HG02852 (cell line): ENCODE measurements at regions not wholly inside any gene's neighbourhood (a gene's known extent, or its start where the extent isn't known, plus 50 kb on each side); places are given as distances from the start of the nearest gene placed in this dataset.
A peak's percentile ranks its signal among the peaks of the same experiment; 100 is the strongest.

Experiments
- ATAC-seq: cut with Tn5 transposase; IDR thresholded peaks from one replicate; pipeline ENCODE4 v1.9.1; 2021; ENCODE audit warnings: mild to moderate bottlenecking, moderate library complexity; ENCODE audit not compliant: unreplicated experiment

DNA sequence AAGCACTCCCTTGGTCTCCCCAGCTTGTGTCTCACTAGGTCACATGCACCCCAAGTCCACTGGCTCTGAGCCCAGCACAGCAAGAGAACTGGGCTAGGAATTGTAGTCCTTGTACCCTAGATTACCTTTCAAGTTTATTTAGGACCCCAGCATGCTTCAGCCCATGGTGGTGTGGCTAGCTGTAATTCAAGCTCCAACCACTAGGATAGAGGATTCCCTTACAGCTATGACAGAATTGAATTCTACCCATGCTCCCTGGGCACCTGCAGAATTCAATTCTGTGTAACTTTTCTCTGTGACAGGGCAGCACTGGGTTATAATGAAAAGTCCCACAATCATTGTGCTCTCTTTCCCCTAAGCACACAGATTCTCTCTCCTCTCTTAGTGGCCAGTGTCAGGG, 253.8 kb upstream of the DMD start:
- ATAC-seq: no peak

DNA sequence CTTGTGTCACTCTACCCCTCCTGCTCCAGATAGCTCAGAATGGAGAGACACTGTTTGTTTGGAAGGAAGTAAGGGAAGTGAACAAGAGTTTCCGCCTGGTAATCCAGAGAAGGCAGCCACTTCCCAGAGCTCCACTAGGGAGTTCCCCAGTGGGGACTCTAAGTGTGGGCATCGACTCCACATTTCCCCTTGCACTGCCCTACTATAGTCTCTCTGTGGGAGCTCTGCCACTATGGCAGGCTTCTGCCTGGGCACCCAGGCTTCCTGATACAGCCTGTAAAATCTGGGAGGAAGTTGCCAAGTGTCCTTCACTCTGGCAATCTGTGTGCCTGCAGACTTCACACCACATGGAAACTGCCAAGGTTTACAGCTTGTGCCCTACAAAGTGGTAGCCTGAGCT, 245.8 kb upstream of the DMD start:
- ATAC-seq: no peak

DNA sequence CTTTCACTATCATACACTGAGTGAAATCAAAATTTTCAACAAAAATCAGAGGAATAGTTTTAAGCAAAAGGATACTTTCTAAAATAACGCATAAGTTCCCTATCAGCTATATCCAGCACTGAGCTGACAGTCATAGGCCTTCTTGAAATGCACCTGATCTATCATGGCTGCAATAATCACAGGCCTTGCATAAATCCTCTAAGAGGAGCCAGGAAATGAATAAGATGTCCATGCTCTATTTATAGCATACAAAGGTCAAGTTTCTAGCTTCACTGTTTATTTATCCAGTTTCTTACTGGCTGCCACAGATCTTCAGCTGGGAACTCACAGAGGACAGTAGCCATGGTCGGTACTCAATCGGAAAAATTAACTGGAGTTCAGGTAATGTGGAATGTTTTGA, 235.9 kb upstream of the DMD start:
- ATAC-seq: no peak

DNA sequence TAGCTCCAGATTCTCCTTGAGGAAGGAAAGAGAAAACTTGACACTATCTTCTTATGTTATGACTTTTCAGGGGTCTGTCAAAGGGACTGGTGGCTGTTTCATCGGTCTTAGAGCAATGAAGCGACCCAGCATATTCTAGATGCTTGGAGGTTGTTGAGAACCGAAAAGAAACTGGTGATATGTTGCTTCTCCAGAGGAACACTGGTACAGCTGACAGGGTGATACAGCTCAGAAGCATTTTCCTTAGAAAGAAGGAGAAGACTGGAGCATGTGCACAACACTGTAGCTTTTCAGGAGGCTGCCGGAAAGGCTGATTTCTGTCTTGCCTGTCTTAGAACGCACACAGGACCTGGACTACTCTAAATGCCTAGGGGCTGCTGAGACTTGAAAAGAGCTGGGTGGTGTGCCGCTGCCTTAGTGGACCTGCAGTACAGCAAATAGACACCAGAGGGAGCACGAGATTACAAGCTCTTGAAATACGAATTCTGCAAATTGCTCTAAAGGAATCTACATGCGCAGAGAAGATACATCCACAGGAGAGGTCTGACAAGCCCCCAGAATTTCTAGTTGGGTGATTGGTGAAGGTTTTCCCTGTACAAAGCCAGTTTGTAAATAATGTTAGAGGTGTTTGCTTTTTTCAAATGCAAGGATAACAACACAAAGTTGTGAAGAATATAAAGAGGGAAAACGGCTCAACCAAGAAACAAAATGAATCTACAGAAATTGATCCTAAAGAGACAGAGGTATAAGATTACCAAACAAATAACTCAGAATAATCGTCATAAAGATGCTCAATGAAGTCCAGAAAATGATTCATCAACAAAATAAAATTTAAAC, 223.1 kb upstream of the DMD start:
- no peak for ATAC-seq

DNA sequence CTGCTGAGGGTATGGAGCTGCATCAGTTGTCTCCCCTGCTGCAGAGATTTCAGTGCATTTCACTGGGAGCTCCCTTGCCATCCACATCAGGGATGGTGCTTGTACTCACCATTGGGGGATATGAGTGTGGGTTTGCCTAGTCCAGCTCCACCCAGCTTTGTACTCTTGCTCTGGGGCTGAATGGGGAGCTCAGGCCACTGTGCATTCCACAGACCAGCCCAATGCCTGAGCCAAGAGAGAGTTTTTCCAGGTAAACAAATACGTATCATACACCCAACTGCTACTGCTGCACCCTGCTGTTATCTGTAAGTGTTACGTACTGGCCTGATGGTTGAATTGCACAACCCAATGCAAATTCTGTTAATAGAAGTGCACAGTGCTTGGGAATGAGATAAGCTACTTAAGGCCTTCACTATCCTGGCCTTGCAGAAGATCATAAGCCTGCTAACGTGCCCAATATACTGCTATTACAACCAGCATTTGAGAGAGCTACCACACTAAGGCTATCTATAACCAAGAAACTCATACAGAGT, 205.0 kb upstream of the DMD start:
- ATAC-seq: no peak

DNA sequence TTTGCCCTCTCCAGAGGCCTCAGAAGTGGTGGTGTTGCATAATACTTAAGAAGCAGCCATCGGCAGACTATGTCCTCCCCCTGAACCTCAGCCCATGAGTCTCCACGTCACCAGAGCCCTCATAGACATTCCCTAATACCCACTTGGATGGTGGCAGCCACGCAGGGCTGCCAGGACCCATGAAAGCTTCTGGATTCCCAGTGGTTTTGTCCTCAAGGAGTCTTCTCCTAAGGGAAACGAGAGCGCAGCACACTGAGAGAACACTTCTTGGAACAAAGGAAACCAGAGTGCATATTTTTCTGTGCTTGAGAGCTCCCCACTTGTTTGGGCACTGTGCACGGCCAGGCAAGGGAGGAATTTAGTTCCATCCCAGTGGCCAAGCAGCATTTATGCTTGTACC, 204.1 kb upstream of the DMD start:
- no peak for ATAC-seq

DNA sequence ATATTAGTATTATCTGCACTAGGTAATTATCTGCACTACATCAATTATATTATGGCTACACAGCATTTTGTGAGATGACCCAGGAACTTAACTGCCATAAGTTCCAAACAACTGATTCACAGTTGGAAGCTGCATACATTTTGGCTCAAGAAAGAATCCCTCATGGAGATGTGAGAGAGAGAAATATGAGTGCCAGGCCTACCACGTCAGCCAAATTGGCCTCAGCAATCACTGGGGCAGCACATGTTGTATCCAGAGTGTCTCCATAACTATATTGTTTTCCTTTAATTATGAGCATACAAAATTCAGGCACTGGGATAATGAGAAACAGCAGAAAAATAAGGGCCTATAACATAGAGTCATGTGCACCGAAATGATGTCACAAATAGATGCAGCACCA, 174.2 kb upstream of the DMD start:
- no peak for ATAC-seq

DNA sequence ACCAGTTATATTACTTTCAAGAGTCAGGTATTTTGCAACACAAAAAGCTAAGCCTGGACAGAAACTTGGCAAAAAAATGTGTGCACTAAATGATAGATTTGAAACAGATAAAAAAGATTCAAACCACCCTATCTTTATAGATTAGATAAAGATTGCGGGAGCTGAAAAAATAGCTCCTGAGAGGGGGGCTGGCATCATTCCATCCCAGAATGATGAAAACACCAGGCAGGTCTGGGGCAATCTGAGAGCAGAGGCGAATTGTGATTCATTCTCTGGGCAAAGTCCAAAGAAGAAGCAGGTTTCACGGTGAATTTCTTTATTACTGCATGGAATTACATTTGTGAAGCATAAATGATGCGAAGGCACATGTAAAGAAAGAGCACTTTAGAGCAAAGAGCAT, 168.5 kb upstream of the DMD start:
- no peak for ATAC-seq

DNA sequence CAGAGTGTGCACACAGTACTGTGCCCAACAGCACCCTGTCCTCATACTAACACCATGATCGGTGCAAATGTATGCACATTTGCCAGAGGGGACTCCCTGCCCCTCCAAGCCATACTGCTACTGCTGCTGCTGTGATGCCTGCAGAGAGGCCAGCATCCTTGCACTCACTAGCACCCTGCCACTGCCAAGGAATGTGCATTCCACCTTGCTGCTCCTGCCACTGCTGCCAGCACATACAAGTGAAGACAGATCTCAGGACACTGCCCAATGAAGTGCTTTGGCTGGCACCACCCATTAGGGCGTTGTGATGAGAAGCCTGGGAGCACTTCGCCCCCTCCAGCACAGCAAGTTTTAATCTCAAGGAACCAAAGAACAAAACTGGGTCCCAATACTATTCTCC, 146.3 kb upstream of the DMD start:
- no peak for ATAC-seq

DNA sequence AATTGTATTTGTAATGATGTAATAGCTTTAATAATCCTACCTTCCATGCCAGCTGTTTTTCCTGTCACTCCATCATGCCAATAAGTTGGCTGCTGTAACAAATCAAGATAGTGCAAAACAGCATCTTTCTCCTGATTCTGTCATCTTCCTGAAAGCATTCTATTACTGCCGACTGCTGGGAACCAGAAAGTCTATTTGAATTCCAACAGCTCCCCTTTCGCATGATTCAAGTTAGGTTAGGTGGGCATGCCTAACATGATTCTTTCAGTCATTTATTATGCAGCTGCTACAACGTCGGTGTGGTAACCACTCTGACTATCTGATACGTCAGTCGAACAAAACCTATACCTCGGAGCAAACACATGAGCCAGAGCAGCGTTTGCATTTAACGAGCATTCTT, 127.9 kb upstream of the DMD start:
- ATAC-seq: no peak

DNA sequence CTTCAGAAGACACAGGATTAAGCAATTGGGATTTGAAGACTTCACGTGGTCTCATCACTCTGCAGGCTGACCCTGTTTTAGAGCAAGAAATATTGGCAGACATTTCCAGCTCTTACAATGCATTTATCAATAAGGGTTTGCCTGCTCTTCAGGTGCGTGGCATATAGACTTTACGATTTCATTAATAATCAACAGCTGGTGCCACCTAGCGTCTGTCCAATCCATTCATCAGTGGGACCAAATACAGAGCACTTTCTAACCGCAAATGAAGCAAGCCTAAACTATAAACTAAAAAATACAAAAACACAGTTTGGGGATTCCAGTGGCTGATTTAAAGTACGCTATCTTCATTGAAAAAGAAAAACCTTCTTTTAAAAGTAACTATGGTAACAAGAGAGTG, 125.4 kb upstream of the DMD start:
- peak; percentile 64 for ATAC-seq

DNA sequence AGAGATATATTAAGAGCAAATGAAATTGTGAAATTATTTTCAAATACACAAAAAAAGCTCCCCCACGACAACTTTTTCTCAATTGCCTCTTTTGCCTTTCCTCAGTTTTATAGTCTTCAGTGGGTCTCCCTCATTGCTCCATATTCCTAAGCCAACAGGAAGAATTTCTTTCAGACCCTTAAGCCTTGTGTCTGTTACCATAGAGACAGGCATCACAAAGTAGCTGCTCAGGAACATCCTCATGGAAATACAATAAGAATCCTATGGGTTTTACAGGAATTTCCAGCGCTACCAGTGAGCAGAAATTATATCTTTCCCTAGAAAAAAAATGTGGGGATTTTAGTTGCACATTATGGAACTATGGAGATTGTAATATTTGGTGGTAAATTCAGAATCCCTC, 121.9 kb upstream of the DMD start:
- no peak for ATAC-seq

DNA sequence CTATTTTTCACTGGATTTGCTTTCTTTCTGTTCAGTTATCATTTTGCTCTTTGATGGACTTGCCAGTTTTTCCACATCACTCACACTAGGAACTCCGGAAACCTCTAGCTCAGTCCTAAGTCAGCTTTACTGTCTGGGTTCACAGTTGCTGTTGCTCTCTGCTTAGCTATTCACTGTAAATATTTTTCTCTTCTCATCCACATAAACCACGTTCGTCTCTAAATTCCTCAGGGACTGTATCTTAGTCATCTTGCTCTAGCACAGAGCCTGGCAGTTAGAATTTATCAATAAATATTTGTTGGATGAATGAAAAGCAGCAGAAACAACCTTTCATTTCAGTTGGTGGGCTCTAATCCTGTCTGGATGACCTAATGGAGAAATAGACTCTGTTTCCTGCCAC, 119.4 kb upstream of the DMD start:
- ATAC-seq: no peak

DNA sequence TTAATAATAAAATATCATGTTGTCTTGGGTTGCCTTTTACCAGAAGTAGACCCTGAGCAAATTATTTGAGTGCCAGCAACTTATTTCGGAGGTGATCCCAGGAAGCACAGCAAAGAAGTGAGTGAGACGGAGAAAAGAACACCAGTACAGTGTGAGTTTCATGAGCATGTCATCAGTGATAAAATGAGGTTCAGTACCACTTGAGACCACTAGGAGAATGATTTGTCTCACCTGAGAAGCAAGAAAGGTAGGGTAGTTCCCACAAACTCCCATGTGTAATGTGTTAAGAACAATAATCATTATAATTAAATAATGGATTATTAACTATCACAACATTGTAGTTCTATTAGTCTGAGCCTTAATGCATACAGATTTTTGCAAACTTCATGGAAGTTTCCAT, 112.8 kb upstream of the DMD start:
- ATAC-seq: no peak

DNA sequence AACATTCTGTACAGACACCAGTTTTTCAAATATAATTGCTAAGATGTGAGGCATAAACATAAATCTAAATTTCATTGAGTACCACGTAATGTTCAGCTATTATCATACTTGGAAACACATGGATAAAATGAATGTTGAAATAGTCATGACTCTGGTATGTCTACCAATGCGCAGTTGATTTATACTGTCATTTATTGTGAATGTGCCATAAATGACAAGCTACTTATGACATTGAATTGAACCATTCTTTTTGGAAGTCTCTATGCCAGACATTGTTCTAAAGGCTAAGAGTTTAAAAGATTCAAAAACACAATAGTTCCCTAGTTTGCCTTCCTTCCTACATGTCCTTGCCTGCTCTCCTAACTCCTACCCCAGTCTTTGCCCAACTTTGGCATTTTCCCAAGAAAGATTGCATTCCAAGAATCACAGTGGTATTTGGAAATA, 96.6 kb upstream of the DMD start:
- ATAC-seq: no peak

DNA sequence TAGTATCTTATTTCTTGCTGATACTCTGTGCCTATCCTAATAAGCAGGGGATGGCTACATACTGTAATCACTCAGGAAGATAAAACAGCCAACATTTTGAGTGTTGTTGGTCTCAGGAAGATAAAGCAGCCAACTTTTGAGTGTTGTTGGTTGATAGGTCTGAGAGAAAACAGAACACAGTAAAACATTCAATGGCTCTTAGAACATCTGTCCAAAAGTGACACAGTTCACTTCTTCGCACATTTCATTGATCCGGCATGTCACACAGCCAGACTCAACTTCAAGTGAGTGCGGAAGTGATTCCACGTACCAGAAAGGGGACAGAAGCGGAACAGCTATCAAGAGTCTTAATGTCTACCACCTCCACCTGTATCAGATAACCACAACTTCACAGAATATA, 87.3 kb upstream of the DMD start:
- ATAC-seq: no peak

DNA sequence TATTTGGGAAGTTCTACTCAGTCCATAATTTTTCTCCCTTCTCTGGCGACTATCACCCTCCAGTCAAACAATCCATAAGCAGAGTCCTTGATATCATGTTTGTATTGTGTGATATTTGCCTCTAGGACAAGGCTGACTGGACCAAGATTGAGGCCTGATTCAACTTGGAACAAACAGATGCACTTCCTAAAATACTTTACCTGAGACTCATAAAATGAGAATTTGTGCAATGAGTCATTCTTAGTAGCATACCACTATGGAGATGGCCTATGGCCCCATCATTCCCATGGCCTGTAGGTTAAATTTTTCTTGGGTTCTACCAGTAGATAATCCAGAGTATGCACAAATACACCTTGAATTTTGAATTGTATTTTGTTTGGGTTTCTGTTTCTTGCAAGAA, 74.2 kb upstream of the DMD start:
- no peak for ATAC-seq

DNA sequence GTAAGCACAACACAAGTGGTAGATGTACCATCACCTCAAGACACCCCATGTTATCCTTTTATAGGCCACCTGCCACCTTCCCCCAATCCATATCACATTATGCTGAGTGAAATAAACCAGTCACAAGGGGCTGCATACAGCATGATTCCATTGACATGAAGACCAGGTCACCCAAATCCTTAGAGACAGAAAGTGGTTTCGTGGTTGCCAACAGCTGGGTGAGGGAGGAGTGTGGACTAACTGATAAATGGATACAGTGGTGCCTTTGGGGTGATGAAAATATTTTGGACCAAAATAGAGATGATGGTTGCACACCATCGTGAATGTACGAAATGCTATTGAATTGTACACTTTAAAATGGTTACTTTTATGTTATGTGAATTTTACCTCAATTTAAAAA, 65.7 kb upstream of the DMD start:
- ATAC-seq: no peak

DNA sequence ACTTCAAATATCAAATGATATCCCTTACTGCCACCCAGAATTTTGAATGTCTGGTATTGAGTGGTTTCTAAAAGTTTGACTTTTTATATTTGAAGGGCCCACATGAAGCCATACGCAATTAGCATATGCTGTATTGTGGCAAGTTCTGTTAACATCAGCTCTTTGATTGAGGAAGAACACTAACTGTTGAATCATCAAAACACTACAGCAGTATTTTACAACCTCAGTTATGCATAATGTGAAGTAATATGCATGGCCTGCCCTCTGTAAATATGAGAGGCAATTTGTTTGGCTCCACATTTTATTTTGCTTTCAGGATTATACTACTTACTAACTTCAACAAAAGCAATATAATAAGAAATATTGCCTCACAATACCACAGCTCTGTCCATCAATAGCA, 62.2 kb upstream of the DMD start:
- no peak for ATAC-seq

DNA sequence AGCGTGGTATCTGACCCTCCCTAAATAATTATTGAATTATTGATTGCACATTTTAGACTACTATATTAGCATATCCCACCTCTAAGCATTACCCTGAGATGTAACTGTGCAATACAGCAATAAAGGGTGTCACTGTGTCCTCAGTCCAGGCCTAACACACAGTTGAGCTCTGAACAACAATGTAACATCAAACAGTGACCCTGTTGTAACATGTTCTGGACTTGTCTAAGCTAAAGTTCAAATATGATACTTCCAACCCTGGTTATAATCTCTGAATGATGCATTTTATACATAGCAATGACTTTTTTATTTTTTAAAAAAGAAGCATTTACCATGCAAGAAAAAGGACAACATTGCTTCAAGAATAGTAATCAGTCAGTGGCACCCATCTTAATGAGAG, 61.6 kb upstream of the DMD start:
- no peak for ATAC-seq
